Stimulated activated CD4-positive, alpha-beta T cell treated with anti-CD3 and anti-CD28 coated beads, Interleukin-4, amount 100 ng/mL, for 4 hours (primary cell): ENCODE measurements at regions not wholly inside any gene's neighbourhood (a gene's known extent, or its start where the extent isn't known, plus 50 kb on each side); places are given as distances from the start of the nearest gene placed in this dataset.
"Not testable (repeated sequence)": the region's sequence is repeated elsewhere in the genome, so short reads cannot be mapped to it uniquely, and the experiment has no call there.

Experiments used
- DNase-seq, 2 experiments: peaks; one replicate each; pipeline ENCODE4 v3.0.0-alpha.2; 2020

GRCh38 chr2:239801404-239802184 is 223.5 kb downstream of the NDUFA10 start:
- no peak for DNase-seq

GRCh38 chr2:239800785-239801386 is 224.3 kb downstream of the NDUFA10 start:
- DNase-seq, result no peak

GRCh38 chr2:239797316-239797715 is 227.8 kb downstream of the NDUFA10 start:
- no peak for DNase-seq

GRCh38 chr2:239795761-239796160 is 229.4 kb downstream of the NDUFA10 start:
- not testable (repeated sequence) for DNase-seq

- no peak for DNase-seq
Measured at GRCh38 chr2:239793836-239794235, 231.3 kb downstream of the NDUFA10 start.

GRCh38 chr2:239793086-239793485 is 232.1 kb downstream of the NDUFA10 start:
- no peak for DNase-seq

- no peak for DNase-seq
Measured at GRCh38 chr2:239792405-239793084, 232.6 kb downstream of the NDUFA10 start.

- no peak for DNase-seq
Measured at GRCh38 chr2:239791526-239792404, 233.4 kb downstream of the NDUFA10 start.

GRCh38 chr2:239790721-239791120 is 234.4 kb downstream of the NDUFA10 start:
- no peak for DNase-seq

- no peak for DNase-seq
Measured at GRCh38 chr2:239790313-239790712, 234.8 kb downstream of the NDUFA10 start.

- DNase-seq, result no peak
Measured at GRCh38 chr2:239789711-239790110, 235.4 kb downstream of the NDUFA10 start.

GRCh38 chr2:239788576-239789098 is 236.5 kb downstream of the NDUFA10 start:
- DNase-seq, result no peak

GRCh38 chr2:239787538-239788050 is 237.5 kb downstream of the NDUFA10 start:
- no peak for DNase-seq

- DNase-seq, result no peak
Measured at GRCh38 chr2:239786791-239787190, 238.4 kb downstream of the NDUFA10 start.

- DNase-seq, result no peak
Measured at GRCh38 chr2:239781454-239781853, 243.7 kb downstream of the NDUFA10 start.

GRCh38 chr2:239780236-239780994 is 244.7 kb downstream of the NDUFA10 start:
- no peak for DNase-seq

- no peak for DNase-seq
Measured at GRCh38 chr2:239779584-239779983, 245.6 kb downstream of the NDUFA10 start.

GRCh38 chr2:239778861-239779558 is 246.1 kb downstream of the NDUFA10 start:
- DNase-seq, result no peak

- no peak for DNase-seq
Measured at GRCh38 chr2:239778042-239778851, 246.9 kb downstream of the NDUFA10 start.

GRCh38 chr2:239777219-239777618 is 247.9 kb downstream of the NDUFA10 start:
- DNase-seq, result no peak
